Gastrocnemius medialis (tissue), 4 donors: ENCODE measurements at regions not wholly inside any gene's neighbourhood (a gene's known extent, or its start where the extent isn't known, plus 50 kb on each side); places are given as distances from the start of the nearest gene placed in this dataset.

Experiments
- POLR2A ChIP-seq, 2 donors: fragments of 450-650 bp; IDR thresholded peaks; one replicate each; pipeline ENCODE4 v1.6.1; 2017; ENCODE audit warnings: antibody characterized with exemption in 2 of 2, mild to moderate bottlenecking in 2 of 2, moderate library complexity in 2 of 2
- TF ChIP-seq, protein P1 (sequence below), 5 experiments: fragments of 450-650 bp in 3 of 5; fragments of 200-600 bp in 2 of 5; sonication (generic) in 2 of 5; IDR thresholded peaks in 4 of 5; conservative IDR thresholded peaks in 1 of 5; 1 replicate in 4 of 5; 2 replicates in 1 of 5; pipeline ENCODE4 v1.5.1; 2016 to 2019; ENCODE audit warnings: antibody characterized with exemption in 5 of 5, mild to moderate bottlenecking in 3 of 5, moderate library complexity in 3 of 5

GRCh38 chr14:66216763-66217162, 269.4 kb upstream of the CCDC196 start:
- no peak for TF ChIP-seq POLR2A (IDR thresholded peaks at IDR 0.05)
- TF ChIP-seq, protein P1, sequence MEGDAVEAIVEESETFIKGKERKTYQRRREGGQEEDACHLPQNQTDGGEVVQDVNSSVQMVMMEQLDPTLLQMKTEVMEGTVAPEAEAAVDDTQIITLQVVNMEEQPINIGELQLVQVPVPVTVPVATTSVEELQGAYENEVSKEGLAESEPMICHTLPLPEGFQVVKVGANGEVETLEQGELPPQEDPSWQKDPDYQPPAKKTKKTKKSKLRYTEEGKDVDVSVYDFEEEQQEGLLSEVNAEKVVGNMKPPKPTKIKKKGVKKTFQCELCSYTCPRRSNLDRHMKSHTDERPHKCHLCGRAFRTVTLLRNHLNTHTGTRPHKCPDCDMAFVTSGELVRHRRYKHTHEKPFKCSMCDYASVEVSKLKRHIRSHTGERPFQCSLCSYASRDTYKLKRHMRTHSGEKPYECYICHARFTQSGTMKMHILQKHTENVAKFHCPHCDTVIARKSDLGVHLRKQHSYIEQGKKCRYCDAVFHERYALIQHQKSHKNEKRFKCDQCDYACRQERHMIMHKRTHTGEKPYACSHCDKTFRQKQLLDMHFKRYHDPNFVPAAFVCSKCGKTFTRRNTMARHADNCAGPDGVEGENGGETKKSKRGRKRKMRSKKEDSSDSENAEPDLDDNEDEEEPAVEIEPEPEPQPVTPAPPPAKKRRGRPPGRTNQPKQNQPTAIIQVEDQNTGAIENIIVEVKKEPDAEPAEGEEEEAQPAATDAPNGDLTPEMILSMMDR (IDR thresholded peaks at IDR 0.05 in 4 of 5, conservative IDR thresholded peaks at IDR 0.05 in 1 of 5), result no peak
